ENCODE measurements at regions not wholly inside any gene's neighbourhood (a gene's known extent, or its start where the extent isn't known, plus 50 kb on each side); places are given as distances from the start of the nearest gene placed in this dataset.

DNA sequence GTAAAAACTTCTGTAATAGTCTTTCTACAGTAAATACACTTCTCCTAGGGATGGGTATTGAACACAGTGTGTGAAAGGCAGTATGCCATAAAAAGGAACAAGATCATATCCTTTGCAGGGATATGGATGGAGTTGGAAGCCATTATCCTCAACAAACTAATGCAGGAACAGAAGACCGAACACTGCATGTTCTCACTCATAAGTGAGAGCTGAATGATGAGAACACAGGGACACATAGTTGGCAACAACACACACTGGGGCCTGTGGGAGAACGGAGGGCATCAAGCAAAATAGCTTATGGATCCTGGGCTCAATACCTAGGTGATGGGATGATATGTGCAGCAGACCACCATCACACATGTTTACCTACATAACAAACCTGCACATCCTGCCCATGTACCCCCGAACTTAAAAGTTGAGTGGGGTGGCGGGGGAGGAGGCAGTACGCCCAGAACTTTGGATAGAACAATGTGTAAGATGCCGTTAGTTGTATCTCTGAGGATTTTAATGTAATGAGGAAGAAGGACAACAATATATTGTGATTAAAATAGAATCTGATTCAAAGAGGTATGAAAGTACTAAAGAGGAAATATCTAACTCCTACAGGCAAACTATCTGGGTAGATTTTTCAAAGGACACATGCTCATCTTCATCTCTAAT lies 183.2 kb downstream of the NDFIP2 start:
- H3K27me3 ChIP-seq (ENCODE audit: control insufficient read depth, insufficient read depth, low read length): no peaks in the 10 kb centered on the region
- DNase-seq: no peak
- no peak overlapping the region for H3K4me3 ChIP-seq (ENCODE audit: low read length)
- WGBS (ENCODE audit: insufficient coverage, low lambda C conversion rate): 58% methylated on average over 3 of the region's 6 CpGs
- no peaks in the 10 kb centered on the region for H3K36me3 ChIP-seq (ENCODE audit: control insufficient read depth, insufficient read depth, low read length)
- no peaks in the 10 kb centered on the region for H3K4me1 ChIP-seq (ENCODE audit: control insufficient read depth, insufficient read depth, low read length)
- H3K9me3 ChIP-seq (ENCODE audit: control insufficient read depth, low read depth, low read length): no peaks in the 10 kb centered on the region
- no peak overlapping the region for H3K27ac ChIP-seq (ENCODE audit: low read length)

- Histone ChIP-seq H3K9me3 (ENCODE audit: control insufficient read depth, low read depth, low read length) (no peaks in the 10 kb centered on the region), H3K27me3 (ENCODE audit: control insufficient read depth, insufficient read depth, low read length) (no peaks in the 10 kb centered on the region), H3K27ac (ENCODE audit: low read length) (no peak overlapping the region), H3K4me1 (ENCODE audit: control insufficient read depth, insufficient read depth, low read length) (peaks cover 2% of the 10 kb centered on the region), H3K36me3 (ENCODE audit: control insufficient read depth, insufficient read depth, low read length) (no peaks in the 10 kb centered on the region), H3K4me3 (ENCODE audit: low read length) (no peak overlapping the region)
- WGBS (ENCODE audit: insufficient coverage, low lambda C conversion rate): no CpG with 5 or more reads among the region's 2 CpGs
- no peak for DNase-seq
Observed at GRCh38 chr13:79663435-79663834, 182.5 kb downstream of the NDFIP2 start.

GRCh38 chr13:79662882-79663281 lies 181.9 kb downstream of the NDFIP2 start:
- Histone ChIP-seq H3K4me1 (ENCODE audit: control insufficient read depth, insufficient read depth, low read length) (peaks cover 4% of the 10 kb centered on the region), H3K36me3 (ENCODE audit: control insufficient read depth, insufficient read depth, low read length) (no peaks in the 10 kb centered on the region), H3K27me3 (ENCODE audit: control insufficient read depth, insufficient read depth, low read length) (no peaks in the 10 kb centered on the region), H3K27ac (ENCODE audit: low read length) (no peak overlapping the region), H3K4me3 (ENCODE audit: low read length) (no peak overlapping the region), H3K9me3 (ENCODE audit: control insufficient read depth, low read depth, low read length) (no peaks in the 10 kb centered on the region)
- peak in 1 of 2 donors; percentile 51 for DNase-seq
- 33% methylated on average over 2 of the region's 3 CpGs for WGBS (ENCODE audit: insufficient coverage, low lambda C conversion rate)

DNA sequence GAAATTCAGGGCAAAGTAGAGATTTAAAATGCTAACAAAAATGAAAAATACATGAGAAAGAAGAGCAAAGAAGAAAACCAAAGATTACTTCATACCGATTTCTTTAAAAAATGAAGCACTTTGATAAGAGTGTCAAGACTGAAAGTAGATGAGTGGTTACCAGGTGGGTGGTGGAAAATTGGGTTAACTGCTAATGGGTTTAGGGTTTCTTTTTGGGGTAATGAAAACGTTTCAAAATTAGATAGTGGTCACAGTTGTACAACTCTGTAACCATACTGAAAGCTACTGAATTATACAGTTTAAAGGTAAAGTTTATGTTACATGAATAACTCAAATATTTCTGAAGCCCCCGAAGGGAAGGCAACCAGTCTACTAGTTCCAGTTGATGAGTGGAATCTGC lies 179.4 kb downstream of the NDFIP2 start:
- Histone ChIP-seq H3K36me3 (ENCODE audit: control insufficient read depth, insufficient read depth, low read length) (no peaks in the 10 kb centered on the region), H3K4me3 (ENCODE audit: low read length) (no peak overlapping the region), H3K4me1 (ENCODE audit: control insufficient read depth, insufficient read depth, low read length) (peaks cover 4% of the 10 kb centered on the region), H3K9me3 (ENCODE audit: control insufficient read depth, low read depth, low read length) (no peaks in the 10 kb centered on the region), H3K27ac (ENCODE audit: low read length) (no peak overlapping the region), H3K27me3 (ENCODE audit: control insufficient read depth, insufficient read depth, low read length) (no peaks in the 10 kb centered on the region)
- DNase-seq: no peak
- 70% methylated on average over 2 of the region's 3 CpGs for WGBS (ENCODE audit: insufficient coverage, low lambda C conversion rate)

DNA sequence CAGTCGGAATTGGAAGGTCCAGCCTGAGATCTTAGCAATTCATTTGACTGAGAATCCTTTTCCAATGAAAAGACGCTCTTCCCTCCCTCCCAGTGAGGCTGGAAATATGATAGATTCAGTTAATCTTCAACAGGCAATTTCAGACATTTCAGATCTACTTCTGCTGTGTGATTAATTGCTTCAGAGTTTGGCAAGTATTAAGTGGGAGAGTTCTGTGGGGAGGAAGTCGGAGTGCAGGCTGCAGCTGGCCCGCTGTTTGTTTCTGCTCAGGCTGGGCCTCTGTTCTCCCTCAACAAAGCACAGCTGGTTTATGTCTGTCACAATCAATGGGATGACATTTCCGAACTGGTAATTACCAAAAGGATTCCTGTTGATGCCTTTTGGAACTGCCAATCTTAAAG lies 178.2 kb downstream of the NDFIP2 start:
- Histone ChIP-seq H3K27me3 (ENCODE audit: control insufficient read depth, insufficient read depth, low read length) (no peaks in the 10 kb centered on the region), H3K9me3 (ENCODE audit: control insufficient read depth, low read depth, low read length) (no peaks in the 10 kb centered on the region), H3K36me3 (ENCODE audit: control insufficient read depth, insufficient read depth, low read length) (no peaks in the 10 kb centered on the region), H3K4me1 (ENCODE audit: control insufficient read depth, insufficient read depth, low read length) (peaks cover 4% of the 10 kb centered on the region), H3K4me3 (ENCODE audit: low read length) (no peak overlapping the region), H3K27ac (ENCODE audit: low read length) (no peak overlapping the region)
- peak in 1 of 2 donors; percentile 31 for DNase-seq
- 40% methylated on average over 1 of the region's 5 CpGs for WGBS (ENCODE audit: insufficient coverage, low lambda C conversion rate)

- Histone ChIP-seq H3K4me1 (ENCODE audit: control insufficient read depth, insufficient read depth, low read length) (peaks cover 4% of the 10 kb centered on the region), H3K27me3 (ENCODE audit: control insufficient read depth, insufficient read depth, low read length) (no peaks in the 10 kb centered on the region), H3K9me3 (ENCODE audit: control insufficient read depth, low read depth, low read length) (no peaks in the 10 kb centered on the region), H3K36me3 (ENCODE audit: control insufficient read depth, insufficient read depth, low read length) (no peaks in the 10 kb centered on the region), H3K4me3 (ENCODE audit: low read length) (no peak overlapping the region), H3K27ac (ENCODE audit: low read length) (no peak overlapping the region)
- WGBS (ENCODE audit: insufficient coverage, low lambda C conversion rate): no CpG with 5 or more reads among the region's 3 CpGs
- DNase-seq: no peak
Observed at GRCh38 chr13:79658333-79658975, 177.5 kb downstream of the NDFIP2 start.

- H3K36me3 ChIP-seq (ENCODE audit: control insufficient read depth, insufficient read depth, low read length): no peaks in the 10 kb centered on the region
- no peak for DNase-seq
- no peaks in the 10 kb centered on the region for H3K27me3 ChIP-seq (ENCODE audit: control insufficient read depth, insufficient read depth, low read length)
- no peak overlapping the region for H3K4me3 ChIP-seq (ENCODE audit: low read length)
- H3K4me1 ChIP-seq (ENCODE audit: control insufficient read depth, insufficient read depth, low read length): peaks cover 4% of the 10 kb centered on the region
- no peaks in the 10 kb centered on the region for H3K9me3 ChIP-seq (ENCODE audit: control insufficient read depth, low read depth, low read length)
- H3K27ac ChIP-seq (ENCODE audit: low read length): no peak overlapping the region
- WGBS (ENCODE audit: insufficient coverage, low lambda C conversion rate): no CpG with 5 or more reads among the region's 2 CpGs
Observed at GRCh38 chr13:79655509-79655908, 174.6 kb downstream of the NDFIP2 start.

- H3K36me3 ChIP-seq (ENCODE audit: control insufficient read depth, insufficient read depth, low read length): no peaks in the 10 kb centered on the region
- no peaks in the 10 kb centered on the region for H3K9me3 ChIP-seq (ENCODE audit: control insufficient read depth, low read depth, low read length)
- peaks cover 4% of the 10 kb centered on the region for H3K4me1 ChIP-seq (ENCODE audit: control insufficient read depth, insufficient read depth, low read length)
- no peak overlapping the region for H3K27ac ChIP-seq (ENCODE audit: low read length)
- no peak for DNase-seq
- H3K27me3 ChIP-seq (ENCODE audit: control insufficient read depth, insufficient read depth, low read length): no peaks in the 10 kb centered on the region
- no peak overlapping the region for H3K4me3 ChIP-seq (ENCODE audit: low read length)
Observed at GRCh38 chr13:79654520-79654919, 173.6 kb downstream of the NDFIP2 start.

DNA sequence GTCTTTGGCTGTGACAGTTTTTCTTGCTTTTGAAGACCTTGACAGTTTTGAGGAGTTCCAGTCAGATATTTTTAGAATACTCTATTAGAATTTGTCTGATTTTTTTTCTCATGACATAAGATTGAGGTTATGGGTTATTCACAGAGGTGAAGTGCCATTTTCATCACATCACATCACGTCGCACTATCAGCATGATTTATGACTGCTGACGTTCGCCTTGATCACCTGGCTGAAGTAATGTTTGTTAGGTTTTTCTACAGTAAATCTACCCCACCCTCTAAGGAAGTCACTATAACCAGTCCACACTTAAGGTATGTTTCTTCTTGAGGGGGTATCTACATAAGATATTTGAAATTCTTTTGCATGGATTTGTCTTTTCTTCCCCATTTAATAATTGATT lies 169.7 kb downstream of the NDFIP2 start:
- H3K9me3 ChIP-seq (ENCODE audit: control insufficient read depth, low read depth, low read length): no peaks in the 10 kb centered on the region
- DNase-seq: peak in 1 of 2 donors; percentile 58
- H3K36me3 ChIP-seq (ENCODE audit: control insufficient read depth, insufficient read depth, low read length): no peaks in the 10 kb centered on the region
- H3K27me3 ChIP-seq (ENCODE audit: control insufficient read depth, insufficient read depth, low read length): no peaks in the 10 kb centered on the region
- no CpG with 5 or more reads among the region's 4 CpGs for WGBS (ENCODE audit: insufficient coverage, low lambda C conversion rate)
- H3K4me3 ChIP-seq (ENCODE audit: low read length): no peak overlapping the region
- no peak overlapping the region for H3K27ac ChIP-seq (ENCODE audit: low read length)
- no peaks in the 10 kb centered on the region for H3K4me1 ChIP-seq (ENCODE audit: control insufficient read depth, insufficient read depth, low read length)

DNA sequence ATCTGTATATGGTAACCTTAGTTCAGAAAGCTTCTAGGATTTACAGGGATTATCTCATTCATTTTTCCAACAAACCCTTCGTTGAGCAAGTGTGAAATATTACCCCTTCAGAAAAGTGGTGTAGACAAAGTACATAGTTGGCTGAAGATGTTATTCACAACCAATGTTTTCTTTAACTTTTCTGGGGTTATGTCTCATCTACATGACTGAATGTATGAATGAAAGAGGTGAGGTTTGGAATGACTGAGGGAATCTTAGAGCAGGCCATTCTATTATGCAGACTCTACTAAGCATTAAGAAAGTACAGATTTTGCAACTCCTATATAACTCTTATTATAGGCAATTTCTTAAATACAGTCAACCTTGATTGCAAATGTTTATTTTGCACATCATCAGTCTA lies 167.2 kb downstream of the NDFIP2 start:
- Histone ChIP-seq H3K9me3 (ENCODE audit: control insufficient read depth, low read depth, low read length) (no peaks in the 10 kb centered on the region), H3K4me1 (ENCODE audit: control insufficient read depth, insufficient read depth, low read length) (no peaks in the 10 kb centered on the region), H3K27me3 (ENCODE audit: control insufficient read depth, insufficient read depth, low read length) (no peaks in the 10 kb centered on the region), H3K4me3 (ENCODE audit: low read length) (no peak overlapping the region), H3K36me3 (ENCODE audit: control insufficient read depth, insufficient read depth, low read length) (no peaks in the 10 kb centered on the region), H3K27ac (ENCODE audit: low read length) (no peak overlapping the region)
- no CpG with 5 or more reads among the region's 1 CpG for WGBS (ENCODE audit: insufficient coverage, low lambda C conversion rate)
- no peak for DNase-seq

- Histone ChIP-seq H3K4me1 (ENCODE audit: control insufficient read depth, insufficient read depth, low read length) (no peaks in the 10 kb centered on the region), H3K4me3 (ENCODE audit: low read length) (no peak overlapping the region), H3K27me3 (ENCODE audit: control insufficient read depth, insufficient read depth, low read length) (no peaks in the 10 kb centered on the region), H3K27ac (ENCODE audit: low read length) (no peak overlapping the region), H3K9me3 (ENCODE audit: control insufficient read depth, low read depth, low read length) (no peaks in the 10 kb centered on the region), H3K36me3 (ENCODE audit: control insufficient read depth, insufficient read depth, low read length) (no peaks in the 10 kb centered on the region)
- peak; percentile 38 to 81 for DNase-seq
- 0% methylated on average over 1 of the region's 2 CpGs for WGBS (ENCODE audit: insufficient coverage, low lambda C conversion rate)
Observed at GRCh38 chr13:79647533-79647932, 166.6 kb downstream of the NDFIP2 start.
